Activated T-cell treated with anti-CD3 and anti-CD28 coated beads for 48 hours (primary cell): ENCODE measurements at regions not wholly inside any gene's neighbourhood (a gene's known extent, or its start where the extent isn't known, plus 50 kb on each side); places are given as distances from the start of the nearest gene placed in this dataset.
"Not testable (repeated sequence)": the region's sequence is repeated elsewhere in the genome, so short reads cannot be mapped to it uniquely, and the experiment has no call there.

ENCODE experiments used
- DNase-seq: peaks from one replicate; pipeline ENCODE4 v3.0.0-alpha.2; 2020; ENCODE audit warnings: low read depth

- no peak for DNase-seq
Measured at GRCh38 chr3:28139967-28140634, 101.3 kb upstream of the CMC1 start.

GRCh38 chr3:28140664-28141063, 100.8 kb upstream of the CMC1 start:
- no peak for DNase-seq

- no peak for DNase-seq
Measured at GRCh38 chr3:28149960-28150359, 91.5 kb upstream of the CMC1 start.

- DNase-seq: no peak
Measured at GRCh38 chr3:28150465-28151206, 90.8 kb upstream of the CMC1 start.

- no peak for DNase-seq
Measured at GRCh38 chr3:28151207-28151550, 90.2 kb upstream of the CMC1 start.

GRCh38 chr3:28151608-28152228, 89.7 kb upstream of the CMC1 start:
- no peak for DNase-seq

GRCh38 chr3:28155631-28156030, 85.8 kb upstream of the CMC1 start:
- no peak for DNase-seq

GRCh38 chr3:28156599-28156998, 84.8 kb upstream of the CMC1 start:
- not testable (repeated sequence) for DNase-seq

- DNase-seq: no peak
Measured at GRCh38 chr3:28171962-28172361, 69.5 kb upstream of the CMC1 start.

GRCh38 chr3:28172748-28173147, 68.7 kb upstream of the CMC1 start:
- DNase-seq: no peak

GRCh38 chr3:28173836-28174235, 67.6 kb upstream of the CMC1 start:
- no peak for DNase-seq

- no peak for DNase-seq
Measured at GRCh38 chr3:28186748-28187147, 54.7 kb upstream of the CMC1 start.

- DNase-seq: no peak
Measured at GRCh38 chr3:28188686-28189085, 52.7 kb upstream of the CMC1 start.

- no peak for DNase-seq
Measured at GRCh38 chr3:28191363-28191762, 50.1 kb upstream of the CMC1 start.
